Glutamatergic neuron (in vitro differentiated cells): ENCODE measurements at regions not wholly inside any gene's neighbourhood (a gene's known extent, or its start where the extent isn't known, plus 50 kb on each side); places are given as distances from the start of the nearest gene placed in this dataset.

Experiments
- DNase-seq: peaks from one replicate; pipeline ENCODE4 v3.0.0; 2022
- H3K27ac Mint-ChIP-seq: one replicate; pipeline ENCODE4 v1.8.0; 2020; ENCODE audit warnings: mild to moderate bottlenecking, mixed read lengths, inconsistent platforms; ENCODE audit not compliant: unreplicated experiment
- H3K27me3 Mint-ChIP-seq: one replicate; pipeline ENCODE4 v1.8.0; 2020; ENCODE audit warnings: mild to moderate bottlenecking, moderate library complexity, mixed read lengths, inconsistent platforms; ENCODE audit not compliant: unreplicated experiment
- H3K36me3 Mint-ChIP-seq: one replicate; pipeline ENCODE4 v1.8.0; 2020; ENCODE audit warnings: mild to moderate bottlenecking, mixed read lengths, inconsistent platforms; ENCODE audit not compliant: unreplicated experiment
- H3K4me1 Mint-ChIP-seq: one replicate; pipeline ENCODE4 v1.8.0; 2020; ENCODE audit warnings: mild to moderate bottlenecking, low read depth, mixed read lengths, inconsistent platforms; ENCODE audit not compliant: unreplicated experiment
- H3K4me3 Mint-ChIP-seq: one replicate; pipeline ENCODE4 v1.8.0; 2020; ENCODE audit warnings: mild to moderate bottlenecking, mixed read lengths, inconsistent platforms; ENCODE audit not compliant: unreplicated experiment
- H3K9me3 Mint-ChIP-seq: one replicate; pipeline ENCODE4 v1.8.0; 2020; ENCODE audit warnings: mild to moderate bottlenecking, moderate library complexity, mixed read lengths, inconsistent platforms; ENCODE audit not compliant: unreplicated experiment
- CTCF ChIP-seq: fragments of 200-600 bp; sonication (generic); IDR thresholded peaks from one replicate; pipeline ENCODE4 v1.5.0; 2021; ENCODE audit not compliant: partially characterized antibody, unreplicated experiment

DNA sequence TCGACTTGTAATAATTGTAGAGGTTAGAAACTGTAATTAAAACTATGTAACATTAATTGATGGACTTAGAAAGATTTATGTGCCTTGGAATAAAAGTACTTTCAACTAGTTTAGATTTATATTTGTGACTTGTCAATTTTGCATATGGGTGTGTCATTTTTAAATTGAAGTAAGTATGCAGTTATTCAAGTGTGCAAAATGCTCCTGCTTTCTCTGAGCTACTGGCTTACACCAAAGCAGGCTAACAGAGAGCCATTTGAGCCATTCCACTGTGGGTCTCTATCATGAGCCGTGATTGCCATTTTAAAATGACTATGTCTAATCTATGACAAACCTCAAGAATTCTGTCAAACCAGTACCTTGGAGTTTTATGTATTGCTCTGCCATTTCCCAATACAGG lies 345.0 kb upstream of the MDFIC2 start:
- Mint-ChIP-seq H3K27ac (no peak overlapping the region), H3K9me3 (peaks cover 6% of the 10 kb centered on the region), H3K27me3 (peaks cover 6% of the 10 kb centered on the region), H3K4me1 (peaks cover 19% of the 10 kb centered on the region), H3K4me3 (no peak overlapping the region), H3K36me3 (no peaks in the 10 kb centered on the region)
- no peak for DNase-seq
- TF ChIP-seq CTCF = no peak

DNA sequence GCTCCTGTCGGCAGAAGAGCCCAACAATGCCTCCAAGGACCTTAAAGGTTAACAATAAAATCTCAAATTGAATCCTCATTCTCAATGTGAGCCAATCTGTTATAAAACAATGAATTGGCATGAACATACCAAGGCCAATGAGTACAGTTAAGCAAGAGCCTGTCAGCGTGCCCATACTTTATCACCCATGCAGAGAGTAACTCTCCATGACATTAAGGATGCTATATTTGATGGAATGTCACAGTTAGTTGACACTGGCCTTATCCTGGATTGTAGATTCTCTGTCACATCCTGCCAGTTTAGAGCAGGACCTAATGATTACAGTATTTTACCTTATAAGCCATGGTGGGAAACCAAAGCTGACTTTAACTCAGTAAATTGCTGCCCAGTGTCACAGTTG lies 335.4 kb upstream of the MDFIC2 start:
- Mint-ChIP-seq H3K27ac (no peak overlapping the region), H3K27me3 (no peaks in the 10 kb centered on the region), H3K4me3 (no peak overlapping the region), H3K9me3 (no peaks in the 10 kb centered on the region), H3K4me1 (no peaks in the 10 kb centered on the region), H3K36me3 (no peaks in the 10 kb centered on the region)
- no peak for TF ChIP-seq CTCF
- no peak for DNase-seq

- no peak for DNase-seq
- H3K27ac Mint-ChIP-seq = no peak overlapping the region
- no peaks in the 10 kb centered on the region for H3K4me1 Mint-ChIP-seq
- H3K9me3 Mint-ChIP-seq = no peaks in the 10 kb centered on the region
- no peaks in the 10 kb centered on the region for H3K36me3 Mint-ChIP-seq
- H3K4me3 Mint-ChIP-seq = no peak overlapping the region
- no peaks in the 10 kb centered on the region for H3K27me3 Mint-ChIP-seq
- TF ChIP-seq CTCF = no peak
Measured at GRCh38 chr3:70647094-70647493, 334.7 kb upstream of the MDFIC2 start.

DNA sequence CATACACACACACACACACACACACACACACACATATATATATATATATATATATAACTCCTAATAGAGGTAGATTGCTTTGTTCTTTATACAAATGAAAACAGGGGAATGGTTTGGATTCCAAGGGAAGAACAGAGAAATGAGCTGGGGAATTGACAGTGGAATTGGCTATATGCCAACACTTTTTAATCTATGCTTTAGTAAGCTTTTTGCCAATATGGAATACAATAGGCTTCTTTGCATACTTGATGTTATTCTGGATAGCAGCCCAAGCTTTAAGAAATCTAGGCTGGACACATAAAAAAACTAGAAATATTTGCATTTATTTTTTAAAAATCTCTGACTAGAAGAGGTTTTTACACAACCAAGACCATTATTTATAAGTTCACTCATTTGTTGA lies 334.2 kb upstream of the MDFIC2 start:
- no peak for DNase-seq
- Mint-ChIP-seq H3K4me3 (no peak overlapping the region), H3K4me1 (no peaks in the 10 kb centered on the region), H3K9me3 (no peaks in the 10 kb centered on the region), H3K27ac (no peak overlapping the region), H3K36me3 (no peaks in the 10 kb centered on the region), H3K27me3 (no peaks in the 10 kb centered on the region)
- no peak for TF ChIP-seq CTCF

GRCh38 chr3:70640481-70640880 lies 328.0 kb upstream of the MDFIC2 start:
- H3K27ac Mint-ChIP-seq = no peak overlapping the region
- no peak overlapping the region for H3K4me3 Mint-ChIP-seq
- no peak for TF ChIP-seq CTCF
- no peak for DNase-seq
- H3K4me1 Mint-ChIP-seq = no peaks in the 10 kb centered on the region
- H3K27me3 Mint-ChIP-seq = no peaks in the 10 kb centered on the region
- no peaks in the 10 kb centered on the region for H3K9me3 Mint-ChIP-seq
- H3K36me3 Mint-ChIP-seq = no peaks in the 10 kb centered on the region
